Endothelial cell of umbilical vein (primary cell): ENCODE measurements at regions not wholly inside any gene's neighbourhood (a gene's known extent, or its start where the extent isn't known, plus 50 kb on each side); places are given as distances from the start of the nearest gene placed in this dataset.

Source experiments
- BruUV-seq: library from RNA; stranded (reverse); fragments of 400-500 nt; replicated peaks from 2 replicates; lab custom pipeline; 2021; lab: Mats Ljungman, UMichigan
- CTCF ChIA-PET: fragments of 300-600, 350-600 bp; sonication (Branson Sonifier 250); formaldehyde crosslinking; loops from one replicate; lab custom pipeline; 2021; ENCODE audit warnings: antibody characterized with exemption, inconsistent platforms; lab: Charles Lee
- POLR2A ChIA-PET: fragments of 300-600, 350-600 bp; sonication (Branson Sonifier 250); formaldehyde crosslinking; loops from one replicate; lab custom pipeline; 2021; ENCODE audit warnings: antibody characterized with exemption, inconsistent platforms; lab: Charles Lee
- DNase-seq: peaks from one replicate; pipeline ENCODE4 v3.0.0-alpha.2; 2011; ENCODE audit warnings: low read depth, low spot score
- FAIRE-seq: peaks from 2 replicates; lab custom pipeline; 2011; peaks lifted over from hg19 to GRCh38; lab: Jason Lieb, UNC
- H2AFZ ChIP-seq: 2 replicates; pipeline ENCODE4 v1.6.0; 2012; ENCODE audit warnings: low read depth, low read length, control low read depth, inconsistent platforms
- H3K27ac ChIP-seq: 2 replicates; pipeline ENCODE4 v1.5.1; 2011; ENCODE audit warnings: low read depth, mild to moderate bottlenecking, control low read depth, low read length, moderate library complexity; ENCODE audit not compliant: insufficient read depth
- H3K27me3 ChIP-seq, 2 experiments: 2 replicates each; pipeline versions ENCODE4 v1.6.0 to v1.6.1; 2011; ENCODE audit warnings: low read length in 2 of 2, mixed read lengths in 1 of 2; ENCODE audit not compliant: control insufficient read depth in 2 of 2, insufficient read depth in 2 of 2
- H3K36me3 ChIP-seq, 2 experiments: 2 replicates in 1 of 2; 3 replicates in 1 of 2; pipeline ENCODE4 v1.5.1; 2011; ENCODE audit warnings: low read length in 2 of 2, mild to moderate bottlenecking in 1 of 2, moderate library complexity in 1 of 2; ENCODE audit not compliant: control insufficient read depth in 2 of 2, insufficient read depth in 2 of 2; ENCODE audit errors: extremely low read depth in 1 of 2
- H3K4me1 ChIP-seq: 3 replicates; pipeline ENCODE4 v1.5.1; 2011; ENCODE audit warnings: mild to moderate bottlenecking, low read length; ENCODE audit not compliant: control insufficient read depth, insufficient read depth; ENCODE audit errors: extremely low read depth
- H3K4me2 ChIP-seq: 2 replicates; pipeline ENCODE4 v1.6.1; 2011; ENCODE audit warnings: low read length, control low read depth, mixed read lengths; ENCODE audit not compliant: insufficient read depth
- H3K4me3 ChIP-seq, 3 experiments: fragments of 200-600 bp in 1 of 3; sonication (generic), shearing (Covaris generic) in 1 of 3; replicated peaks in 1 of 3; 2 replicates each; pipeline ENCODE4 v1.5.1; 2011 to 2016; ENCODE audit warnings: control low read depth in 3 of 3, low read length in 3 of 3, mild to moderate bottlenecking in 2 of 3, inconsistent platforms in 1 of 3, low read depth in 1 of 3, moderate library complexity in 1 of 3; ENCODE audit not compliant: insufficient read depth in 1 of 3
- H3K79me2 ChIP-seq: 2 replicates; pipeline ENCODE4 v1.6.0; 2012; ENCODE audit warnings: low read length, inconsistent platforms; ENCODE audit not compliant: control insufficient read depth, insufficient read depth
- H3K9ac ChIP-seq: replicated peaks from 2 replicates; pipeline ENCODE3; 2011; ENCODE audit warnings: low read length, control low read depth; ENCODE audit not compliant: insufficient read depth; ENCODE audit errors: extremely low read depth
- H3K9me1 ChIP-seq: replicated peaks from 3 replicates; pipeline ENCODE4 v1.6.0; 2011; ENCODE audit warnings: mild to moderate bottlenecking, low read length; ENCODE audit not compliant: control insufficient read depth, insufficient read depth; ENCODE audit errors: extremely low read depth
- H3K9me3 ChIP-seq: replicated peaks from 2 replicates; pipeline ENCODE4 v1.5.1; 2012; ENCODE audit warnings: low read length, inconsistent platforms; ENCODE audit not compliant: control insufficient read depth, insufficient read depth
- H4K20me1 ChIP-seq: replicated peaks from 2 replicates; pipeline ENCODE3; 2011; ENCODE audit warnings: mild to moderate bottlenecking, low read length; ENCODE audit not compliant: control insufficient read depth, insufficient read depth; ENCODE audit errors: extremely low read depth
- CTCF ChIP-seq, 2 donors: IDR thresholded peaks; 1 replicate in 1 of 2; 2 replicates in 1 of 2; pipeline ENCODE4 v1.5.1; 2011; ENCODE audit warnings: low read length in 2 of 2, mild to moderate bottlenecking in 2 of 2, moderate library complexity in 2 of 2, control low read depth in 1 of 2, inconsistent platforms in 1 of 2, low read depth in 1 of 2; ENCODE audit not compliant: insufficient read depth in 1 of 2; ENCODE audit errors: extremely low read depth in 1 of 2
- EZH2 ChIP-seq: IDR thresholded peaks from 2 replicates; pipeline ENCODE4 v1.6.1; 2012; ENCODE audit warnings: borderline replicate concordance, low read depth, mild to moderate bottlenecking, moderate library complexity, low read length, inconsistent platforms; ENCODE audit not compliant: severe bottlenecking
- FOS ChIP-seq: IDR thresholded peaks from 2 replicates; pipeline ENCODE4 v1.6.1; 2011; ENCODE audit warnings: mild to moderate bottlenecking, low read length, moderate library complexity, borderline replicate concordance; ENCODE audit not compliant: insufficient read depth
- GATA2 ChIP-seq: IDR thresholded peaks from 2 replicates; pipeline ENCODE4 v1.7.0; 2011; ENCODE audit warnings: low read depth, mild to moderate bottlenecking, moderate library complexity, mixed read lengths, low read length; ENCODE audit not compliant: insufficient read length, insufficient read depth
- JUN ChIP-seq: IDR thresholded peaks from 2 replicates; pipeline ENCODE4 v1.6.1; 2011; ENCODE audit warnings: borderline replicate concordance, low read depth; ENCODE audit not compliant: insufficient read length, insufficient read depth
- MAX ChIP-seq: IDR thresholded peaks from 2 replicates; pipeline ENCODE4 v1.6.1; 2011; ENCODE audit not compliant: insufficient read depth, insufficient read length
- MYC ChIP-seq: IDR thresholded peaks from one replicate; pipeline ENCODE4 v1.6.1; 2011; ENCODE audit warnings: mild to moderate bottlenecking, low read depth, low read length
- POLR2A ChIP-seq: IDR thresholded peaks from 2 replicates; pipeline ENCODE4 v1.6.1; 2012; ENCODE audit warnings: low read depth, mild to moderate bottlenecking, control low read depth, low read length
- POLR2AphosphoS5 ChIP-seq: IDR thresholded peaks from 2 replicates; pipeline ENCODE4 v1.6.1; 2012; ENCODE audit warnings: low read depth, mild to moderate bottlenecking, control low read depth, low read length, moderate library complexity; ENCODE audit not compliant: insufficient read depth
- dilution Hi-C: fragments of 300-500 bp; cut with MboI; formaldehyde crosslinking; loops from one replicate; pipeline ENCODE4 v1.15.0; 2019; ENCODE audit warnings: low sequenced_read_pairs; ENCODE audit not compliant: extremely low pct_ligation_motif_present
- intact Hi-C: fragments of 100-400 bp; cut with micrococcal nuclease; formaldehyde crosslinking; loops from one replicate; pipeline ENCODE4 v1.10.0; 2022

GRCh38 chr2:137801228-137801627 is 163.0 kb upstream of the HNMT start:
- Histone ChIP-seq H4K20me1 (no peaks in the 10 kb centered on the region), H3K79me2 (no peaks in the 10 kb centered on the region), H3K27ac (no peak overlapping the region), H3K9me3 (peaks cover 3% of the 10 kb centered on the region), H3K9me1 (no peaks in the 10 kb centered on the region), H3K36me3 (no peaks in the 10 kb centered on the region), H3K4me1 (no peaks in the 10 kb centered on the region), H3K4me2 (no peak overlapping the region), H3K27me3 (no peaks in the 10 kb centered on the region), H2AFZ (no peak overlapping the region), H3K4me3 (no peak overlapping the region), H3K9ac (no peak overlapping the region)
- ChIA-PET CTCF (no interaction called here), POLR2A (no interaction called here)
- intact Hi-C loops (no loop called here), dilution Hi-C loops (no loop called here)
- FAIRE-seq (no peak), DNase-seq (no peak)
- TF ChIP-seq GATA2 = no peak
- no peak for TF ChIP-seq POLR2A
- no peak for TF ChIP-seq FOS
- no peak for TF ChIP-seq JUN
- no peak for TF ChIP-seq MYC
- no peak for TF ChIP-seq POLR2AphosphoS5
- no peak for TF ChIP-seq CTCF (IDR thresholded peaks at IDR 0.05; ENCODE audit: extremely low read depth in 1 of 2, insufficient read depth in 1 of 2, low read depth in 1 of 2, low read length in 2 of 2)
- no peak for TF ChIP-seq MAX
- no peak for TF ChIP-seq EZH2
- no TSS peak for BruUV-seq
